Peyer's patch (tissue), 4 donors: ENCODE measurements at regions not wholly inside any gene's neighbourhood (a gene's known extent, or its start where the extent isn't known, plus 50 kb on each side); places are given as distances from the start of the nearest gene placed in this dataset.

ENCODE experiments used
- CTCF ChIP-seq, 6 experiments: fragments of 450-650 bp in 4 of 6; fragments of 200-600 bp in 2 of 6; sonication (generic) in 1 of 6; IDR thresholded peaks; one replicate each; pipeline ENCODE4 v1.5.1; 2017 to 2019; ENCODE audit warnings: antibody characterized with exemption in 6 of 6, mild to moderate bottlenecking in 3 of 6, moderate library complexity in 1 of 6
- POLR2A ChIP-seq, 2 donors: fragments of 450-650 bp; IDR thresholded peaks; one replicate each; pipeline ENCODE4 v1.5.1; 2017; ENCODE audit warnings: antibody characterized with exemption in 2 of 2, mild to moderate bottlenecking in 2 of 2, moderate library complexity in 2 of 2

GRCh38 chr7:123282181-123282580, 82.4 kb upstream of the SLC13A1 start:
- TF ChIP-seq CTCF (IDR thresholded peaks at IDR 0.05) (no peak), POLR2A (IDR thresholded peaks at IDR 0.05) (no peak)
